MM.1S (cell line): ENCODE measurements at regions not wholly inside any gene's neighbourhood (a gene's known extent, or its start where the extent isn't known, plus 50 kb on each side); places are given as distances from the start of the nearest gene placed in this dataset.

Source experiments
- DNase-seq: peaks from one replicate; pipeline ENCODE4 v3.0.0-alpha.2; 2015
- H2AFZ ChIP-seq: fragments of 300-600 bp; sonication (generic); 2 replicates; pipeline ENCODE4 v1.6.0; 2016; ENCODE audit warnings: antibody characterized with exemption, low read length
- H3F3A ChIP-seq: fragments of 300-600 bp; sonication (generic); 2 replicates; pipeline ENCODE4 v1.6.1; 2016; ENCODE audit warnings: mild to moderate bottlenecking, antibody characterized with exemption, low read length, moderate library complexity, mixed read lengths; ENCODE audit not compliant: insufficient read depth
- H3K27ac ChIP-seq: fragments of 300-600 bp; sonication (generic); 2 replicates; pipeline ENCODE4 v1.5.1; 2016; ENCODE audit warnings: mild to moderate bottlenecking, low read length
- H3K27me3 ChIP-seq: fragments of 300-600 bp; sonication (generic); replicated peaks from 2 replicates; pipeline ENCODE4 v1.6.0; 2016; ENCODE audit warnings: low read length; ENCODE audit not compliant: insufficient read depth
- H3K36me3 ChIP-seq: fragments of 300-600 bp; sonication (generic); replicated peaks from 2 replicates; pipeline ENCODE4 v1.6.1; 2016; ENCODE audit warnings: mild to moderate bottlenecking, low read length, mixed read lengths; ENCODE audit not compliant: insufficient read depth
- H3K4me1 ChIP-seq: fragments of 300-600 bp; sonication (generic); 2 replicates; pipeline ENCODE4 v1.6.1; 2016; ENCODE audit warnings: low read length, mixed read lengths
- H3K4me2 ChIP-seq: fragments of 300-600 bp; sonication (generic); 2 replicates; pipeline ENCODE4 v1.6.0; 2016; ENCODE audit warnings: low read depth, low read length
- H3K4me3 ChIP-seq: fragments of 300-600 bp; sonication (generic); 2 replicates; pipeline ENCODE4 v1.5.1; 2016; ENCODE audit warnings: low read length, mixed read lengths
- H3K79me2 ChIP-seq: fragments of 300-600 bp; sonication (generic); 2 replicates; pipeline ENCODE4 v1.6.1; 2016; ENCODE audit warnings: mixed run types, low read length, mixed read lengths
- H3K9ac ChIP-seq: fragments of 300-600 bp; sonication (generic); 2 replicates; pipeline ENCODE4 v1.6.1; 2016; ENCODE audit warnings: low read length, mixed read lengths
- H3K9me2 ChIP-seq: fragments of 300-600 bp; sonication (generic); replicated peaks from 2 replicates; pipeline ENCODE4 v1.6.1; 2016; ENCODE audit warnings: mild to moderate bottlenecking, low read length, mixed read lengths; ENCODE audit not compliant: insufficient read depth
- H3K9me3 ChIP-seq: fragments of 300-600 bp; sonication (generic); replicated peaks from 2 replicates; pipeline ENCODE4 v1.6.1; 2016; ENCODE audit warnings: mild to moderate bottlenecking, low read length, mixed read lengths; ENCODE audit not compliant: insufficient read depth
- H4K20me1 ChIP-seq: fragments of 300-600 bp; sonication (generic); 2 replicates; pipeline ENCODE4 v1.6.1; 2016; ENCODE audit warnings: mild to moderate bottlenecking, low read length, moderate library complexity, mixed read lengths; ENCODE audit not compliant: insufficient read depth
- EZH2 ChIP-seq: fragments of 300-600 bp; sonication (generic); optimal IDR thresholded peaks from 2 replicates; pipeline ENCODE3; 2017; ENCODE audit warnings: low read depth, mild to moderate bottlenecking, antibody characterized with exemption, low read length, mixed read lengths
- EZH2phosphoT487 ChIP-seq: fragments of 300-600 bp; sonication (generic); IDR thresholded peaks from 2 replicates; pipeline ENCODE4 v1.6.1; 2018; ENCODE audit warnings: antibody characterized with exemption, low read length
- TF ChIP-seq, protein P1 (sequence below): fragments of 300-600 bp; sonication (generic); IDR thresholded peaks from 2 replicates; pipeline ENCODE4 v1.5.1; 2016; ENCODE audit warnings: antibody characterized with exemption, low read length, mixed read lengths

DNA sequence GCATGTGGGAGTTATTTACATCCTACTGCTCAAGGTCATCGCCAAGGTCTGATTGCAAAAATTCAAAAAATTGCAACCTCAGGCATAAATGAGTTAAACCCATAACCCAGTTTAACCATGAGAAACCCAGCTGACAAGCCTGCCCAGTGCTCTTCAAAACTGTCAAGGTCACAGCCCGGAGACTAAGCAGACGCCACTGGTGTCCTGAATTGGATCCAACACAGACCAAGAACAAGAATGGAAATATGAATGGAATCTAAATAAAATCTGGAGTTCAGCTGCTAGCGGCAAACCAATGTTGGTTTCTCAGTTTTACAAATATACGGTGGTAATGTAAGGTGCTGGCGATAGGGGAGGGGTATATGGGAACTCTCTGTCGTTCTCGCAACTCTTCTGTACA, 201.5 kb upstream of the MVB12B start:
- Histone ChIP-seq H3K9ac (no peak overlapping the region), H3K4me2 (no peak overlapping the region), H3F3A (no peaks in the 10 kb centered on the region), H3K9me2 (no peaks in the 10 kb centered on the region), H4K20me1 (no peaks in the 10 kb centered on the region), H3K27ac (no peak overlapping the region), H3K79me2 (no peaks in the 10 kb centered on the region), H3K4me3 (no peak overlapping the region), H3K9me3 (no peaks in the 10 kb centered on the region), H3K27me3 (peaks cover 61% of the 10 kb centered on the region), H2AFZ (no peak overlapping the region), H3K4me1 (no peaks in the 10 kb centered on the region), H3K36me3 (no peaks in the 10 kb centered on the region)
- no peak for DNase-seq
- TF ChIP-seq, protein P1, sequence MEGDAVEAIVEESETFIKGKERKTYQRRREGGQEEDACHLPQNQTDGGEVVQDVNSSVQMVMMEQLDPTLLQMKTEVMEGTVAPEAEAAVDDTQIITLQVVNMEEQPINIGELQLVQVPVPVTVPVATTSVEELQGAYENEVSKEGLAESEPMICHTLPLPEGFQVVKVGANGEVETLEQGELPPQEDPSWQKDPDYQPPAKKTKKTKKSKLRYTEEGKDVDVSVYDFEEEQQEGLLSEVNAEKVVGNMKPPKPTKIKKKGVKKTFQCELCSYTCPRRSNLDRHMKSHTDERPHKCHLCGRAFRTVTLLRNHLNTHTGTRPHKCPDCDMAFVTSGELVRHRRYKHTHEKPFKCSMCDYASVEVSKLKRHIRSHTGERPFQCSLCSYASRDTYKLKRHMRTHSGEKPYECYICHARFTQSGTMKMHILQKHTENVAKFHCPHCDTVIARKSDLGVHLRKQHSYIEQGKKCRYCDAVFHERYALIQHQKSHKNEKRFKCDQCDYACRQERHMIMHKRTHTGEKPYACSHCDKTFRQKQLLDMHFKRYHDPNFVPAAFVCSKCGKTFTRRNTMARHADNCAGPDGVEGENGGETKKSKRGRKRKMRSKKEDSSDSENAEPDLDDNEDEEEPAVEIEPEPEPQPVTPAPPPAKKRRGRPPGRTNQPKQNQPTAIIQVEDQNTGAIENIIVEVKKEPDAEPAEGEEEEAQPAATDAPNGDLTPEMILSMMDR = no peak
- no peak for TF ChIP-seq EZH2phosphoT487
- TF ChIP-seq EZH2 = no peak

DNA sequence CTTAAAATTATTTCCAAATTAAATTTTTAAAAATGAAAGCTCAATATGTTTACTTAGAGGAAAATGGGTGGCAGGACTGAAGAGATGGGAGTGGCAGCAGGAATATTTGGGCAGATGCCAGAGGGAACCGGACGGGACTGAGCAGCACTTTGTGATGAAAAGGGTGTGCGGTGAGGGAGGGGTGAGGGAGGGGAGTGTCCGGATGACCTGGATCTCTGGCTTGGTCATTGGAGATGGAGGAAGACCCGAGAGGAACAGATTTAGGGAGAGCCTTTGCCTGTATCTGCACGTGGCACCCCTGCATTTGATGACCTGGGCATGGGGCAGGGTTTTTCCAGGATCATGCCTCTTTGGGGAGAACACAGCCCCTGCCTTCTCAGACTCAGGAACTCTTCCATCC, 201.1 kb upstream of the MVB12B start:
- H3K27ac ChIP-seq = no peak overlapping the region
- H3K9me2 ChIP-seq = no peaks in the 10 kb centered on the region
- TF ChIP-seq EZH2 (no peak), EZH2phosphoT487 (no peak)
- TF ChIP-seq, protein P1 = no peak
- H3K9me3 ChIP-seq = no peaks in the 10 kb centered on the region
- H2AFZ ChIP-seq = no peak overlapping the region
- no peak overlapping the region for H3K9ac ChIP-seq
- no peaks in the 10 kb centered on the region for H3K36me3 ChIP-seq
- H3K27me3 ChIP-seq = peaks cover 63% of the 10 kb centered on the region
- no peak overlapping the region for H3K4me2 ChIP-seq
- no peaks in the 10 kb centered on the region for H3K4me1 ChIP-seq
- DNase-seq = no peak
- no peaks in the 10 kb centered on the region for H4K20me1 ChIP-seq
- no peaks in the 10 kb centered on the region for H3K79me2 ChIP-seq
- no peak overlapping the region for H3K4me3 ChIP-seq
- H3F3A ChIP-seq = no peaks in the 10 kb centered on the region

DNA sequence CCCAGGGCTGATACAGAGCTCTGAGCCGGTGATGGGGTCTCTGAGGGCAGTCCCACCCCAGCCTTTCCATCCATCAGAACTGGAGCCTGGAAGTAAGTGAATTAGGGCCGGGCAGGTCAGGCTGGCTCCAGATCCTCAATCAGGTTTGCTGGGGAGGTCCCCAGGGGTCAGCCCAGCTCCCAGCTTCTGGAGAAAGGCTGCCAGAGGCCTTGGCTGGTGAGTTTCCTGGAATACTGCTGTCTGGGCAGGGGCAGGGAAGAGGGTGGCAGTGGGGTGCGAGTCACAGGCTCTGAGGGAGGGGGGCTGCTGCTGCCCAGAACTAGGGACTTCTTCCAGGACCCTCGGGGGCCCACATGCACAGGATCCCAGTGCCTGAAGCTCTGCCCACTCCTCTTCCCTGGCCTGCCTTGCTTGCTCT, 200.6 kb upstream of the MVB12B start:
- Histone ChIP-seq H3K4me3 (no peak overlapping the region), H3K27ac (no peak overlapping the region), H3K9me3 (no peaks in the 10 kb centered on the region), H4K20me1 (no peaks in the 10 kb centered on the region), H3K4me2 (no peak overlapping the region), H2AFZ (no peak overlapping the region), H3F3A (no peaks in the 10 kb centered on the region), H3K36me3 (no peaks in the 10 kb centered on the region), H3K27me3 (peaks cover 67% of the 10 kb centered on the region), H3K4me1 (no peaks in the 10 kb centered on the region), H3K79me2 (no peaks in the 10 kb centered on the region), H3K9me2 (no peaks in the 10 kb centered on the region), H3K9ac (no peak overlapping the region)
- TF ChIP-seq EZH2phosphoT487 (no peak), EZH2 (no peak)
- TF ChIP-seq, protein P1 = no peak
- DNase-seq = no peak
